ENCODE measurements at regions not wholly inside any gene's neighbourhood (a gene's known extent, or its start where the extent isn't known, plus 50 kb on each side); places are given as distances from the start of the nearest gene placed in this dataset.

- Histone ChIP-seq H3K27ac (replicated peaks in 1 of 4) (no peak overlapping the region), H3K9me3 (no peaks in the 10 kb centered on the region), H3K4me3 (no peak overlapping the region), H3K36me3 (no peaks in the 10 kb centered on the region), H3K27me3 (peaks cover 0 to 38% (median 0%) of the 10 kb centered on the region in 4 donors), H3K4me1 (no peaks in the 10 kb centered on the region)
- 90% methylated on average over 9 of the region's 9 CpGs for WGBS
- DNase-seq (ENCODE audit: extremely low spot score): no peak
- TF ChIP-seq EP300 (IDR thresholded peaks at IDR 0.05) (no peak), POLR2A (IDR thresholded peaks at IDR 0.05; ENCODE audit: low read depth) (no peak), CTCF (IDR thresholded peaks at IDR 0.05) (no peak), POLR2AphosphoS5 (IDR thresholded peaks at IDR 0.05) (no peak)
- intact Hi-C loops (cut with DNase I): no loop called here
Measured at GRCh38 chr13:111609631-111610030, 289.2 kb downstream of the TEX29 start.

GRCh38 chr13:111610081-111610480, 289.6 kb downstream of the TEX29 start:
- Histone ChIP-seq H3K27me3 (peaks cover 0 to 38% (median 0%) of the 10 kb centered on the region in 4 donors), H3K4me3 (no peak overlapping the region), H3K27ac (replicated peaks in 1 of 4) (no peak overlapping the region), H3K36me3 (no peaks in the 10 kb centered on the region), H3K9me3 (no peaks in the 10 kb centered on the region), H3K4me1 (no peaks in the 10 kb centered on the region)
- TF ChIP-seq POLR2A (IDR thresholded peaks at IDR 0.05; ENCODE audit: low read depth) (no peak), EP300 (IDR thresholded peaks at IDR 0.05) (no peak), POLR2AphosphoS5 (IDR thresholded peaks at IDR 0.05) (no peak), CTCF (IDR thresholded peaks at IDR 0.05) (no peak)
- intact Hi-C loops (cut with DNase I): no loop called here
- no peak for DNase-seq (ENCODE audit: extremely low spot score)
- WGBS: 52% methylated on average over 4 of the region's 4 CpGs

GRCh38 chr13:111610879-111611278, 290.4 kb downstream of the TEX29 start:
- Histone ChIP-seq H3K4me1 (no peaks in the 10 kb centered on the region), H3K27me3 (peaks cover 0 to 38% (median 0%) of the 10 kb centered on the region in 4 donors), H3K9me3 (no peaks in the 10 kb centered on the region), H3K36me3 (no peaks in the 10 kb centered on the region), H3K4me3 (no peak overlapping the region), H3K27ac (replicated peaks in 1 of 4) (no peak overlapping the region)
- TF ChIP-seq POLR2AphosphoS5 (IDR thresholded peaks at IDR 0.05) (no peak), EP300 (IDR thresholded peaks at IDR 0.05) (no peak), POLR2A (IDR thresholded peaks at IDR 0.05; ENCODE audit: low read depth) (no peak), CTCF (IDR thresholded peaks at IDR 0.05) (no peak)
- DNase-seq (ENCODE audit: extremely low spot score): no peak
- 51% methylated on average over 6 of the region's 6 CpGs for whole genome bisulfite sequencing
- intact Hi-C loops (cut with DNase I): no loop called here

GRCh38 chr13:111611651-111612050, 291.2 kb downstream of the TEX29 start:
- H3K36me3 ChIP-seq: no peaks in the 10 kb centered on the region
- intact Hi-C loops (cut with DNase I): no loop called here

More at GRCh38 chr13:111611651-111612050, 291.2 kb downstream of the TEX29 start:
- no peaks in the 10 kb centered on the region for H3K4me1 ChIP-seq
- no peak for TF ChIP-seq POLR2A (IDR thresholded peaks at IDR 0.05; ENCODE audit: low read depth)
- TF ChIP-seq EP300 (IDR thresholded peaks at IDR 0.05): no peak
- no peak for TF ChIP-seq POLR2AphosphoS5 (IDR thresholded peaks at IDR 0.05)
- TF ChIP-seq CTCF (IDR thresholded peaks at IDR 0.05): no peak
- no peak overlapping the region for H3K4me3 ChIP-seq
- DNase-seq (ENCODE audit: extremely low spot score): no peak
- WGBS: 85% methylated on average over 6 of the region's 6 CpGs
- no peak overlapping the region for H3K27ac ChIP-seq (replicated peaks in 1 of 4)
- H3K27me3 ChIP-seq: peaks cover 0 to 33% (median 0%) of the 10 kb centered on the region in 4 donors
- no peaks in the 10 kb centered on the region for H3K9me3 ChIP-seq

Data from esophagus muscularis mucosa (tissue), 4 donors.